ENCODE measurements at regions not wholly inside any gene's neighbourhood (a gene's known extent, or its start where the extent isn't known, plus 50 kb on each side); places are given as distances from the start of the nearest gene placed in this dataset.
A peak's percentile ranks its signal among the peaks of the same experiment; 100 is the strongest.

DNA sequence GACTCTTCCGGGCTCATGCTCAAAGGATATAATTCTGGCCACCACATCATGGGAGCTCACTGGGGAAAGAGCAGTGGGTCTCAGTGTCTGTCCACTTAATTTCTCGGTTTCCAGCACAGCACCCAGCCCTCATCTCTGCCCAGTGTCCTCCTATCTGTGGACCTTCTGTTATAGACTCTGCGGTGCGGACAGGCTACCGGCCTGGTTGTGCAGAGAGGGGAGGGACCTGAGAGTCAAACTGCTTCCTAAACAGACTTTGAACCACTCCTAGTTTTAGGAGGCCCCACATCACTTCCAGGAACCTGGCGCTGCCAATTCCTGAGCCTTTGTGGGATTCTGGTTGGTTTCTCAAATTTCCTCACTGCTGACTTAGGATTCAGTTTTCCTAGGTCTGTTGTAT lies 59.8 kb upstream of the MED4 start:
- Mint-ChIP-seq H3K27ac (peak overlapping the region in 1 of 2 donors; percentile 94), H3K9me3 (peaks cover 0 to 3% of the 10 kb centered on the region in 2 donors), H3K36me3 (no peaks in the 10 kb centered on the region)
- DNase-seq (ENCODE audit: low spot score in 2 of 2) (no peak), ATAC-seq (no peak)

- H3K9me3 Mint-ChIP-seq: peaks cover 0 to 3% of the 10 kb centered on the region in 2 donors
- peak overlapping the region in 1 of 2 donors; percentile 94 for H3K27ac Mint-ChIP-seq
- no peak for ATAC-seq
- no peaks in the 10 kb centered on the region for H3K36me3 Mint-ChIP-seq
- no peak for DNase-seq (ENCODE audit: low spot score in 2 of 2)
Measured at GRCh38 chr13:48153186-48153585, 58.3 kb upstream of the MED4 start.

DNA sequence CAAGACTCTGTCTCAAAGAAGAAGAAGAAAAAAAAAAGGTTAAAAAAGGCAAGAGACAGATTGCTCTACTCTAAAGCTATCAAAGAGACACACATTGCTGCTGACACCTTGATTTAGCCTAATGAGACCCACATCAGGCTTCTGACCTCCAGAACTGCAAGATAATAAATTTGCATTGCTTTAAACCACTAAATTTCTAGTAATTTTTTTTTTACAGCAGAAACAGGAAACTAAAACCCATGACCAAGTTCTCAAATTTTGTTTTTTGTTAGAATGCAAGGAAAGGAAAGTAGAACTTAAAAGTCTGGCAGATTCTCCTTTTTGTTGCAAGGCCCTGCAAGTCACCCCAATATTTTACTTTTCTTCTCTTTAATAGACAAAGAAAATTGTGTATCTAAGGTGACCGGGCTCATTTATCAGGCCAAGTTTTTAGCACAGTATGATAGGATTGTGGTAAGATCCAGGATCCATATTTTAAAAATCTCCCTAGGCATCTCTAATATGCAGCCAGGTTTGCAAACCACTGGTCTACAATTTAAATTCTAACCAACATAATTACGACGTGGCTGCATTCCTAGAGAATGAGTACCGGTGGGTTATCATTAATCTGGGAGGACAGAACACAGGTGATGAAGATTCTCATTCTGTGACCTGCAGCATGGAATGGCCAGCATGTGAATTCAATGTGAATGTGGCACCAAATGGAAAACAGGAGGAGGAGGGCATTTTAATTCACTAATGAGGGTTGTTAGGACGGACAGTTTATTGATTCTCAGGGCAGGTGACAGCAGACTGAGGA lies 56.7 kb upstream of the MED4 start:
- Mint-ChIP-seq H3K9me3 (peaks cover 0 to 3% of the 10 kb centered on the region in 2 donors), H3K27ac (peak overlapping the region in 1 of 2 donors; percentile 94), H3K36me3 (peaks cover 0 to 3% of the 10 kb centered on the region in 2 donors)
- ATAC-seq (no peak), DNase-seq (ENCODE audit: low spot score in 2 of 2) (no peak)

GRCh38 chr13:48148454-48148853 lies 53.5 kb upstream of the MED4 start:
- H3K27ac Mint-ChIP-seq: peak overlapping the region in 1 of 2 donors; percentile 30
- peaks cover 0 to 5% of the 10 kb centered on the region in 2 donors for H3K9me3 Mint-ChIP-seq
- no peak for DNase-seq (ENCODE audit: low spot score in 2 of 2)
- peaks cover 0 to 21% of the 10 kb centered on the region in 2 donors for H3K36me3 Mint-ChIP-seq
- ATAC-seq: no peak

DNA sequence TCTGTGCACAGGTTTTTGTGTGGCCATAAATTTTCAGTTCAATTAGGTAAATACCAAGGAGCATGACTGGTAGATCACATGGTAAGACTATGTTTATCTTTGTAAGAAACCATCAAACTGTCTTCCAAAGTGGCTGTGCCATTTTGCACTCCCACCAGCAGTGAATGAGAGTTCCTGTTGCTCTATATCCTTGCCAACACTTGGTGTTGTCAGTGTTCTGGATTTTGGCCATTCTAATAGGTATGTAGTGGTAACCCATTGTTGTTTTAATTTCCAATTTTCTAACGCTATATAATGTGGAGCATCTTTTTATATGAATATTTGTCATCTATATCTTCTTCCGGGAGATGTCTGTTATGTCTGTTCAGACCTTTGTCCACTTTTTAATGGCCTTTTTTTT lies 51.7 kb upstream of the MED4 start:
- no peak for DNase-seq (ENCODE audit: low spot score in 2 of 2)
- ATAC-seq: no peak
- H3K27ac Mint-ChIP-seq: no peak overlapping the region
- H3K36me3 Mint-ChIP-seq: peaks cover 0 to 21% of the 10 kb centered on the region in 2 donors
- peaks cover 0 to 5% of the 10 kb centered on the region in 2 donors for H3K9me3 Mint-ChIP-seq

DNA sequence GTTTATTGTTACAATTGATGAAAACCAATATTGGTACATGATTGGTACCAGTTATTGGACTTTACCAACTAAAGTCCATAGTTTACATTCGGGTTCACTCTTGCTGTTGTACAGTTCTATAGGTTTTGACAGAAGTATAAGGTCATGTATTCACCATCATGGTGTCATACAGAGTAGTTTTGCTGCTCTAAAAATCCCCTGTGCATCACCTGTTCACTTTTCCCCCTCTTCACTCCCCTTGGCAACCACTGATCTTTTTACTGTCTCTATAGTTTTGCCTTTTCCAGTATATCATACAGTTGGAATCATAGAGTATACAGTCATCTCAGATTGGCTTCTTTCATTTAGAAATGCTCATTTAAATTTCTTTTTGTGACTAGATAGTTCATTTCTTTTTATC lies 51.2 kb upstream of the MED4 start:
- peaks cover 0 to 5% of the 10 kb centered on the region in 2 donors for H3K9me3 Mint-ChIP-seq
- DNase-seq (ENCODE audit: low spot score in 2 of 2): no peak
- peaks cover 0 to 21% of the 10 kb centered on the region in 2 donors for H3K36me3 Mint-ChIP-seq
- peak in 1 of 2 donors; percentile 63 for ATAC-seq
- no peak overlapping the region for H3K27ac Mint-ChIP-seq

Measured in activated naive CD4-positive, alpha-beta T cell treated with anti-CD3 and anti-CD28 coated beads, Interleukin-2, amount 50 U/mL, for 72 hours (primary cell).